ENCODE measurements at regions not wholly inside any gene's neighbourhood (a gene's known extent, or its start where the extent isn't known, plus 50 kb on each side); places are given as distances from the start of the nearest gene placed in this dataset.

DNA sequence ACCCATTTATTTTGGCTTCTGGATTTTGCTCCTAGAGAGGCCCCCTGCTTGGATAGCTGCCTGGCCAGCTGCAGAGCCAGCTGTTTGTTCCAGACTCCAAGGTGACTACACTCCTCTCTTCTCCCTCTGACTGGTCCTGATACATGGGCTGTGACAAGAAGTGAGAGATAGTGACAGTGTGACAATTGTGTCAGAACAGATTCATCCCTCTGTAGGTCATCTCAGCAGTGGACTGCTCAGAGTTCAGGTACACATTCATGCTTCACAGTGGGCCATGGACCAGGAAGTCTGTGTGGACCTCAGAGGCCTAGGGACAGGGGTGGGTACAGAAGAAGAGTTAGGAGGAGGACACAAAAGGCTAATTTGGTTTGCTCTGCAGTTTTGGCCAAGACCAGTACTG lies 188.2 kb upstream of the MKLN1 start:
- Histone ChIP-seq H3K79me2 (ENCODE audit: control insufficient read depth, insufficient read depth, low read length) (no peaks in the 10 kb centered on the region), H2AFZ (ENCODE audit: low read depth, low read length) (no peak overlapping the region), H3K9me3 (replicated peaks; ENCODE audit: control insufficient read depth, insufficient read depth, low read length) (no peaks in the 10 kb centered on the region), H3K27me3 (ENCODE audit: control insufficient read depth in 2 of 2, insufficient read depth in 2 of 2, low read length in 2 of 2) (no peaks in the 10 kb centered on the region), H3K4me2 (ENCODE audit: insufficient read depth, low read length) (no peak overlapping the region), H3K9ac (replicated peaks; ENCODE audit: extremely low read depth, insufficient read depth, low read length) (no peak overlapping the region), H3K27ac (ENCODE audit: insufficient read depth, low read depth, low read length) (no peak overlapping the region), H3K4me1 (ENCODE audit: control insufficient read depth, extremely low read depth, insufficient read depth, low read length) (peaks cover 2% of the 10 kb centered on the region), H3K36me3 (ENCODE audit: control insufficient read depth in 2 of 2, extremely low read depth in 1 of 2, insufficient read depth in 2 of 2, low read length in 2 of 2) (no peaks in the 10 kb centered on the region), H4K20me1 (replicated peaks; ENCODE audit: control insufficient read depth, extremely low read depth, insufficient read depth, low read length) (no peaks in the 10 kb centered on the region), H3K4me3 (replicated peaks in 1 of 3; ENCODE audit: insufficient read depth in 1 of 3, low read depth in 1 of 3, low read length in 3 of 3) (no peak overlapping the region), H3K9me1 (replicated peaks; ENCODE audit: control insufficient read depth, extremely low read depth, insufficient read depth, low read length) (no peaks in the 10 kb centered on the region)
- POLR2A ChIA-PET = no interaction called here
- CTCF ChIA-PET = no interaction called here
- BruUV-seq (replicated peaks) = no TSS peak
- intact Hi-C loops (cut with micrococcal nuclease) (no loop called here), dilution Hi-C loops (cut with MboI; ENCODE audit: extremely low pct_ligation_motif_present, low sequenced_read_pairs) (no loop called here)
- FAIRE-seq (no peak), DNase-seq (ENCODE audit: low read depth, low spot score) (no peak)
- TF ChIP-seq MYC (IDR thresholded peaks at IDR 0.05; ENCODE audit: low read depth, low read length) (no peak), GATA2 (IDR thresholded peaks at IDR 0.05; ENCODE audit: insufficient read depth, insufficient read length, low read depth, low read length) (no peak), POLR2AphosphoS5 (IDR thresholded peaks at IDR 0.05; ENCODE audit: insufficient read depth, low read depth, low read length) (no peak)

GRCh38 chr7:131141443-131141967 lies 186.2 kb upstream of the MKLN1 start:
- dilution Hi-C loops (cut with MboI; ENCODE audit: extremely low pct_ligation_motif_present, low sequenced_read_pairs) = no loop called here
- CTCF ChIA-PET = no interaction called here
- TF ChIP-seq JUN (IDR thresholded peaks at IDR 0.05; ENCODE audit: borderline replicate concordance, insufficient read depth, insufficient read length, low read depth) (no peak), POLR2AphosphoS5 (IDR thresholded peaks at IDR 0.05; ENCODE audit: insufficient read depth, low read depth, low read length) (no peak), FOS (IDR thresholded peaks at IDR 0.05; ENCODE audit: borderline replicate concordance, insufficient read depth, low read length) (no peak), EZH2 (IDR thresholded peaks at IDR 0.05; ENCODE audit: borderline replicate concordance, low read depth, low read length, severe bottlenecking) (no peak), MYC (IDR thresholded peaks at IDR 0.05; ENCODE audit: low read depth, low read length) (no peak), CTCF (IDR thresholded peaks at IDR 0.05; ENCODE audit: extremely low read depth in 1 of 2, insufficient read depth in 1 of 2, low read depth in 1 of 2, low read length in 2 of 2) (no peak), POLR2A (IDR thresholded peaks at IDR 0.05; ENCODE audit: low read depth, low read length) (no peak), MAX (IDR thresholded peaks at IDR 0.05; ENCODE audit: insufficient read depth, insufficient read length) (no peak), GATA2 (IDR thresholded peaks at IDR 0.05; ENCODE audit: insufficient read depth, insufficient read length, low read depth, low read length) (no peak)

More at GRCh38 chr7:131141443-131141967, 186.2 kb upstream of the MKLN1 start:
- Histone ChIP-seq H3K9me3 (replicated peaks; ENCODE audit: control insufficient read depth, insufficient read depth, low read length) (no peaks in the 10 kb centered on the region), H3K9ac (replicated peaks; ENCODE audit: extremely low read depth, insufficient read depth, low read length) (no peak overlapping the region), H3K27me3 (ENCODE audit: control insufficient read depth in 2 of 2, insufficient read depth in 2 of 2, low read length in 2 of 2) (no peaks in the 10 kb centered on the region), H3K4me3 (replicated peaks in 1 of 3; ENCODE audit: insufficient read depth in 1 of 3, low read depth in 1 of 3, low read length in 3 of 3) (no peak overlapping the region), H3K4me2 (ENCODE audit: insufficient read depth, low read length) (no peak overlapping the region), H3K4me1 (ENCODE audit: control insufficient read depth, extremely low read depth, insufficient read depth, low read length) (no peaks in the 10 kb centered on the region), H4K20me1 (replicated peaks; ENCODE audit: control insufficient read depth, extremely low read depth, insufficient read depth, low read length) (no peaks in the 10 kb centered on the region), H3K27ac (ENCODE audit: insufficient read depth, low read depth, low read length) (no peak overlapping the region), H3K9me1 (replicated peaks; ENCODE audit: control insufficient read depth, extremely low read depth, insufficient read depth, low read length) (no peaks in the 10 kb centered on the region), H3K36me3 (ENCODE audit: control insufficient read depth in 2 of 2, extremely low read depth in 1 of 2, insufficient read depth in 2 of 2, low read length in 2 of 2) (no peaks in the 10 kb centered on the region), H2AFZ (ENCODE audit: low read depth, low read length) (no peak overlapping the region), H3K79me2 (ENCODE audit: control insufficient read depth, insufficient read depth, low read length) (no peaks in the 10 kb centered on the region)
- no peak for FAIRE-seq
- POLR2A ChIA-PET = no interaction called here
- DNase-seq (ENCODE audit: low read depth, low spot score) = no peak
- intact Hi-C loops (cut with micrococcal nuclease) = no loop called here
- BruUV-seq (replicated peaks) = no TSS peak
